CD8-positive, alpha-beta memory T cell (primary cell): ENCODE measurements at regions not wholly inside any gene's neighbourhood (a gene's known extent, or its start where the extent isn't known, plus 50 kb on each side); places are given as distances from the start of the nearest gene placed in this dataset.

Source experiments
- CTCF ChIA-PET: fragments of 350-600 bp; sonication (Branson Sonifier 250); formaldehyde crosslinking; loops from one replicate; lab custom pipeline; 2021; ENCODE audit warnings: antibody characterized with exemption; lab: Charles Lee
- POLR2A ChIA-PET: fragments of 350-600 bp; sonication (Branson Sonifier 250); formaldehyde crosslinking; loops from one replicate; lab custom pipeline; 2021; ENCODE audit warnings: antibody characterized with exemption; lab: Charles Lee
- DNase-seq, 5 donors: peaks; one replicate each; pipeline versions ENCODE4 v3.0.0 to v3.0.0-alpha.2; 2020 to 2022; ENCODE audit warnings: mixed read lengths in 1 of 5
- H3K27ac ChIP-seq: one replicate; pipeline ENCODE4 v1.7.0; 2013; ENCODE audit warnings: low read depth, mild to moderate bottlenecking, low read length, moderate library complexity
- H3K27me3 ChIP-seq: 2 replicates; pipeline ENCODE4 v1.7.0; 2013; ENCODE audit warnings: low read length, mild to moderate bottlenecking; ENCODE audit not compliant: insufficient read depth, poor library complexity, severe bottlenecking
- H3K36me3 ChIP-seq: 2 replicates; pipeline ENCODE4 v1.7.0; 2013; ENCODE audit warnings: mild to moderate bottlenecking, low read length, moderate library complexity; ENCODE audit not compliant: insufficient read depth
- H3K4me1 ChIP-seq: 2 replicates; pipeline ENCODE4 v1.7.0; 2013; ENCODE audit warnings: mild to moderate bottlenecking, low read length, moderate library complexity; ENCODE audit not compliant: insufficient read depth
- H3K4me3 ChIP-seq: 2 replicates; pipeline ENCODE4 v1.7.0; 2013; ENCODE audit warnings: mild to moderate bottlenecking, low read length
- H3K9me3 ChIP-seq: 2 replicates; pipeline ENCODE4 v1.7.0; 2013; ENCODE audit warnings: mild to moderate bottlenecking, low read length
- H3K27ac Mint-ChIP-seq, 8 donors: one replicate each; pipeline ENCODE4 v1.8.0; 2020 to 2021; ENCODE audit warnings: mixed read lengths in 8 of 8, mild to moderate bottlenecking in 6 of 8, inconsistent platforms in 3 of 8, moderate library complexity in 3 of 8
- H3K27me3 Mint-ChIP-seq, 2 donors: one replicate each; pipeline ENCODE4 v1.8.0; 2020 to 2021; ENCODE audit warnings: mixed read lengths in 2 of 2, mild to moderate bottlenecking in 1 of 2, moderate library complexity in 1 of 2
- H3K36me3 Mint-ChIP-seq, 3 donors: one replicate each; pipeline ENCODE4 v1.8.0; 2020 to 2021; ENCODE audit warnings: mixed read lengths in 3 of 3, inconsistent platforms in 1 of 3, mild to moderate bottlenecking in 1 of 3
- H3K4me1 Mint-ChIP-seq, 3 donors: one replicate each; pipeline ENCODE4 v1.8.0; 2020 to 2021; ENCODE audit warnings: mixed read lengths in 3 of 3, inconsistent platforms in 1 of 3, mild to moderate bottlenecking in 1 of 3
- H3K4me3 Mint-ChIP-seq, 7 donors: one replicate each; pipeline ENCODE4 v1.8.0; 2020 to 2021; ENCODE audit warnings: mixed read lengths in 7 of 7, mild to moderate bottlenecking in 6 of 7, moderate library complexity in 4 of 7, inconsistent platforms in 2 of 7
- H3K9me3 Mint-ChIP-seq, 5 donors: one replicate each; pipeline ENCODE4 v1.8.0; 2020 to 2022; ENCODE audit warnings: mixed read lengths in 5 of 5, mild to moderate bottlenecking in 3 of 5, moderate library complexity in 2 of 5, inconsistent platforms in 1 of 5

- H3K27ac Mint-ChIP-seq, result no peak overlapping the region
- no peaks in the 10 kb centered on the region for H3K4me1 Mint-ChIP-seq
- ChIA-PET POLR2A (no interaction called here), CTCF (no interaction called here)
- Histone ChIP-seq H3K36me3 (no peaks in the 10 kb centered on the region), H3K4me3 (no peak overlapping the region), H3K27ac (no peak overlapping the region), H3K4me1 (no peaks in the 10 kb centered on the region), H3K27me3 (no peaks in the 10 kb centered on the region), H3K9me3 (no peaks in the 10 kb centered on the region)
- peaks cover 0 to 12% (median 6%) of the 10 kb centered on the region in 5 donors for H3K9me3 Mint-ChIP-seq
- no peak for DNase-seq
- no peaks in the 10 kb centered on the region for H3K36me3 Mint-ChIP-seq
- no peaks in the 10 kb centered on the region for H3K27me3 Mint-ChIP-seq
- no peak overlapping the region for H3K4me3 Mint-ChIP-seq
These were observed 422.6 kb upstream of the GRIA1 start for GRCh38 chr5:153067869-153068268.

- Histone ChIP-seq H3K36me3 (no peaks in the 10 kb centered on the region), H3K9me3 (no peaks in the 10 kb centered on the region), H3K4me3 (no peak overlapping the region), H3K4me1 (no peaks in the 10 kb centered on the region), H3K27ac (no peak overlapping the region), H3K27me3 (no peaks in the 10 kb centered on the region)
- H3K4me3 Mint-ChIP-seq, result no peak overlapping the region
- no peak for DNase-seq
- POLR2A ChIA-PET, result no interaction called here
- no peaks in the 10 kb centered on the region for H3K4me1 Mint-ChIP-seq
- H3K9me3 Mint-ChIP-seq, result peaks cover 0 to 4% (median 2%) of the 10 kb centered on the region in 5 donors
- CTCF ChIA-PET, result interaction anchor here (1.0 kb wide), 1 partner anchor 8 kb away, joined by 3 read pairs; no protein-coding TSS in a partner anchor
- no peak overlapping the region for H3K27ac Mint-ChIP-seq
- no peaks in the 10 kb centered on the region for H3K27me3 Mint-ChIP-seq
- no peaks in the 10 kb centered on the region for H3K36me3 Mint-ChIP-seq
These were observed 411.1 kb upstream of the GRIA1 start for GRCh38 chr5:153079396-153079795.

GRCh38 chr5:153080940-153081339 is 409.5 kb upstream of the GRIA1 start:
- Histone ChIP-seq H3K36me3 (no peaks in the 10 kb centered on the region), H3K4me3 (no peak overlapping the region), H3K27ac (no peak overlapping the region), H3K4me1 (no peaks in the 10 kb centered on the region), H3K9me3 (no peaks in the 10 kb centered on the region), H3K27me3 (no peaks in the 10 kb centered on the region)
- ChIA-PET CTCF (no interaction called here), POLR2A (no interaction called here)
- H3K27me3 Mint-ChIP-seq, result no peaks in the 10 kb centered on the region
- H3K36me3 Mint-ChIP-seq, result no peaks in the 10 kb centered on the region
- H3K9me3 Mint-ChIP-seq, result peaks cover 0 to 4% (median 2%) of the 10 kb centered on the region in 5 donors
- H3K4me1 Mint-ChIP-seq, result no peaks in the 10 kb centered on the region
- H3K4me3 Mint-ChIP-seq, result no peak overlapping the region
- DNase-seq, result no peak
- H3K27ac Mint-ChIP-seq, result no peak overlapping the region

GRCh38 chr5:153081385-153081784 is 409.1 kb upstream of the GRIA1 start:
- ChIA-PET CTCF (no interaction called here), POLR2A (no interaction called here)
- Histone ChIP-seq H3K27me3 (no peaks in the 10 kb centered on the region), H3K4me3 (no peak overlapping the region), H3K4me1 (no peaks in the 10 kb centered on the region), H3K36me3 (no peaks in the 10 kb centered on the region), H3K27ac (no peak overlapping the region), H3K9me3 (no peaks in the 10 kb centered on the region)
- Mint-ChIP-seq H3K9me3 (peaks cover 0 to 4% (median 2%) of the 10 kb centered on the region in 5 donors), H3K27ac (no peak overlapping the region), H3K27me3 (no peaks in the 10 kb centered on the region), H3K4me3 (no peak overlapping the region), H3K36me3 (no peaks in the 10 kb centered on the region), H3K4me1 (no peaks in the 10 kb centered on the region)
- DNase-seq, result no peak

- Histone ChIP-seq H3K27me3 (no peaks in the 10 kb centered on the region), H3K4me3 (no peak overlapping the region), H3K4me1 (no peaks in the 10 kb centered on the region), H3K27ac (no peak overlapping the region), H3K9me3 (no peaks in the 10 kb centered on the region), H3K36me3 (no peaks in the 10 kb centered on the region)
- no peak overlapping the region for H3K27ac Mint-ChIP-seq
- H3K36me3 Mint-ChIP-seq, result no peaks in the 10 kb centered on the region
- no peaks in the 10 kb centered on the region for H3K27me3 Mint-ChIP-seq
- H3K9me3 Mint-ChIP-seq, result peaks cover 0 to 3% (median 2%) of the 10 kb centered on the region in 5 donors
- DNase-seq, result no peak
- H3K4me3 Mint-ChIP-seq, result no peak overlapping the region
- no peaks in the 10 kb centered on the region for H3K4me1 Mint-ChIP-seq
- CTCF ChIA-PET, result no interaction called here
- POLR2A ChIA-PET, result no interaction called here
These were observed 406.0 kb upstream of the GRIA1 start for GRCh38 chr5:153084511-153084910.

GRCh38 chr5:153086486-153086885 is 404.0 kb upstream of the GRIA1 start:
- H3K27ac Mint-ChIP-seq, result no peak overlapping the region
- peaks cover 0 to 6% (median 3%) of the 10 kb centered on the region in 5 donors for H3K9me3 Mint-ChIP-seq
- H3K36me3 Mint-ChIP-seq, result no peaks in the 10 kb centered on the region
- H3K27ac ChIP-seq, result no peak overlapping the region
- no peak overlapping the region for H3K4me3 ChIP-seq
- DNase-seq, result no peak
- H3K36me3 ChIP-seq, result no peaks in the 10 kb centered on the region
- H3K4me3 Mint-ChIP-seq, result no peak overlapping the region
- no peaks in the 10 kb centered on the region for H3K4me1 Mint-ChIP-seq
- no peaks in the 10 kb centered on the region for H3K4me1 ChIP-seq
- ChIA-PET POLR2A (no interaction called here), CTCF (no interaction called here)
- H3K9me3 ChIP-seq, result no peaks in the 10 kb centered on the region
- H3K27me3 Mint-ChIP-seq, result no peaks in the 10 kb centered on the region
- no peaks in the 10 kb centered on the region for H3K27me3 ChIP-seq

GRCh38 chr5:153088538-153088937 is 401.9 kb upstream of the GRIA1 start:
- DNase-seq, result no peak
- peaks cover 0 to 6% (median 3%) of the 10 kb centered on the region in 5 donors for H3K9me3 Mint-ChIP-seq
- no peaks in the 10 kb centered on the region for H3K27me3 Mint-ChIP-seq
- no peaks in the 10 kb centered on the region for H3K4me1 ChIP-seq
- no peaks in the 10 kb centered on the region for H3K27me3 ChIP-seq
- H3K9me3 ChIP-seq, result no peaks in the 10 kb centered on the region
- no peak overlapping the region for H3K4me3 Mint-ChIP-seq
- no peak overlapping the region for H3K27ac ChIP-seq
- no peaks in the 10 kb centered on the region for H3K4me1 Mint-ChIP-seq
- H3K4me3 ChIP-seq, result no peak overlapping the region
- H3K27ac Mint-ChIP-seq, result no peak overlapping the region
- ChIA-PET CTCF (no interaction called here), POLR2A (no interaction called here)
- H3K36me3 ChIP-seq, result no peaks in the 10 kb centered on the region
- H3K36me3 Mint-ChIP-seq, result no peaks in the 10 kb centered on the region

GRCh38 chr5:153094333-153094732 is 396.1 kb upstream of the GRIA1 start:
- no peaks in the 10 kb centered on the region for H3K36me3 Mint-ChIP-seq

GRCh38 chr5:153096381-153096780 is 394.1 kb upstream of the GRIA1 start:
- Histone ChIP-seq H3K27me3 (no peaks in the 10 kb centered on the region), H3K36me3 (no peaks in the 10 kb centered on the region), H3K4me1 (no peaks in the 10 kb centered on the region), H3K4me3 (no peak overlapping the region), H3K27ac (no peak overlapping the region), H3K9me3 (no peaks in the 10 kb centered on the region)
- ChIA-PET CTCF (no interaction called here), POLR2A (no interaction called here)
- peaks cover 0 to 10% (median 3%) of the 10 kb centered on the region in 5 donors for H3K9me3 Mint-ChIP-seq
- no peak overlapping the region for H3K27ac Mint-ChIP-seq
- H3K27me3 Mint-ChIP-seq, result no peaks in the 10 kb centered on the region
- H3K36me3 Mint-ChIP-seq, result no peaks in the 10 kb centered on the region
- no peak for DNase-seq
- no peak overlapping the region for H3K4me3 Mint-ChIP-seq
- H3K4me1 Mint-ChIP-seq, result no peaks in the 10 kb centered on the region

More at GRCh38 chr5:153094333-153094732, 396.1 kb upstream of the GRIA1 start:
- ChIA-PET CTCF (no interaction called here), POLR2A (no interaction called here)
- Histone ChIP-seq H3K4me1 (no peaks in the 10 kb centered on the region), H3K27me3 (no peaks in the 10 kb centered on the region), H3K27ac (no peak overlapping the region), H3K36me3 (no peaks in the 10 kb centered on the region), H3K9me3 (no peaks in the 10 kb centered on the region), H3K4me3 (no peak overlapping the region)
- peaks cover 0 to 10% (median 4%) of the 10 kb centered on the region in 5 donors for H3K9me3 Mint-ChIP-seq
- no peaks in the 10 kb centered on the region for H3K27me3 Mint-ChIP-seq
- DNase-seq, result no peak
- H3K4me3 Mint-ChIP-seq, result no peak overlapping the region
- H3K4me1 Mint-ChIP-seq, result no peaks in the 10 kb centered on the region
- H3K27ac Mint-ChIP-seq, result no peak overlapping the region
